GM12878 (cell line): ENCODE measurements at regions not wholly inside any gene's neighbourhood (a gene's known extent, or its start where the extent isn't known, plus 50 kb on each side); places are given as distances from the start of the nearest gene placed in this dataset.

Source experiments
- ATAC-seq: fragments of 200-7000 bp; cut with Tn5 transposase; 3 replicates; pipeline ENCODE4 v1.9.1; 2020; ENCODE audit warnings: mild to moderate bottlenecking, moderate library complexity
- BruUV-seq: library from RNA; stranded (reverse); fragments of 400-500 nt; replicated peaks from 2 replicates; lab custom pipeline; 2021; lab: Mats Ljungman, UMichigan
- CTCF ChIA-PET: fragments of 300-600 bp; sonication (Branson Sonifier 250); formaldehyde crosslinking; extraction: SDS; loops from one replicate; lab custom pipeline; 2021; ENCODE audit warnings: inconsistent platforms; lab: Yijun Ruan, JAX
- POLR2A ChIA-PET: fragments of 350-600 bp; formaldehyde crosslinking; extraction: SDS; loops from one replicate; lab custom pipeline; 2021; ENCODE audit warnings: inconsistent platforms; lab: Charles Lee
- RAD21 ChIA-PET: fragments of 300-600 bp; sonication (Branson Sonifier 250); formaldehyde crosslinking; loops from one replicate; lab custom pipeline; 2023; ENCODE audit warnings: antibody characterized with exemption; ENCODE audit not compliant: unreplicated experiment; lab: Charles Lee
- SMC1A ChIA-PET: fragments of 300-600 bp; sonication (Branson Sonifier 250); formaldehyde crosslinking; loops from one replicate; lab custom pipeline; 2023; ENCODE audit not compliant: unreplicated experiment, uncharacterized antibody; lab: Charles Lee
- DNase-seq: peaks from one replicate; pipeline ENCODE4 v3.0.0-alpha.2; 2011; ENCODE audit warnings: low read depth, low spot score
- FAIRE-seq: peaks from 3 replicates; lab custom pipeline; 2011; peaks lifted over from hg19 to GRCh38; lab: Jason Lieb, UNC
- H2AFZ ChIP-seq: 2 replicates; pipeline ENCODE4 v1.6.0; 2011; ENCODE audit warnings: low read depth, low read length, control low read depth; ENCODE audit not compliant: control insufficient read depth
- H3K27ac ChIP-seq: 2 replicates; pipeline ENCODE4 v1.5.1; 2011; ENCODE audit warnings: control low read depth; ENCODE audit not compliant: control insufficient read depth, insufficient read depth
- H3K27me3 ChIP-seq, 2 experiments: replicated peaks in 1 of 2; 2 replicates each; pipeline versions ENCODE4 v1.6.0 to v1.6.1; 2011; ENCODE audit warnings: low read length in 1 of 2; ENCODE audit not compliant: control insufficient read depth in 2 of 2, insufficient read depth in 2 of 2
- H3K36me3 ChIP-seq, 2 experiments: 2 replicates each; pipeline ENCODE4 v1.5.1; 2011; ENCODE audit warnings: low read length in 1 of 2; ENCODE audit not compliant: control insufficient read depth in 2 of 2, insufficient read depth in 2 of 2
- H3K4me1 ChIP-seq: 2 replicates; pipeline ENCODE4 v1.6.1; 2011; ENCODE audit warnings: mild to moderate bottlenecking, low read length, moderate library complexity, mixed read lengths; ENCODE audit not compliant: control insufficient read depth, insufficient read depth
- H3K4me2 ChIP-seq: 2 replicates; pipeline ENCODE4 v1.6.0; 2011; ENCODE audit warnings: control low read depth; ENCODE audit not compliant: control insufficient read depth, insufficient read depth
- H3K4me3 ChIP-seq: fragments of 200-600 bp; sonication (generic); 2 replicates; pipeline ENCODE4 v1.5.1; 2016
- H3K79me2 ChIP-seq: 2 replicates; pipeline ENCODE4 v1.6.0; 2011; ENCODE audit warnings: low read length; ENCODE audit not compliant: control insufficient read depth, insufficient read depth
- H3K9ac ChIP-seq: 2 replicates; pipeline ENCODE4 v1.8.0; 2011; ENCODE audit warnings: low read length, control low read depth, mixed read lengths; ENCODE audit not compliant: control insufficient read depth, insufficient read depth
- H3K9me3 ChIP-seq: replicated peaks from 3 replicates; pipeline ENCODE4 v1.5.1; 2011; ENCODE audit warnings: mild to moderate bottlenecking, low read length; ENCODE audit not compliant: control insufficient read depth, insufficient read depth
- H4K20me1 ChIP-seq: 2 replicates; pipeline ENCODE4 v1.6.0; 2011; ENCODE audit not compliant: control insufficient read depth, insufficient read depth
- ATF2 ChIP-seq: IDR thresholded peaks from 2 replicates; pipeline ENCODE4 v1.6.1; 2012; ENCODE audit warnings: low read length, inconsistent platforms
- JUND ChIP-seq: IDR thresholded peaks from 2 replicates; pipeline ENCODE4 v1.6.1; 2012; ENCODE audit warnings: low read depth, mild to moderate bottlenecking, low read length, improper control_type of control experiment, moderate library complexity
- SPI1 ChIP-seq: IDR thresholded peaks from 2 replicates; pipeline ENCODE4 v1.6.1; 2011; ENCODE audit warnings: low read depth, mild to moderate bottlenecking, low read length, moderate library complexity, borderline replicate concordance; ENCODE audit not compliant: insufficient read depth
- STAT1 ChIP-seq: fragments of 450-650 bp; conservative IDR thresholded peaks from 2 replicates; pipeline ENCODE4 v1.6.1; 2014; ENCODE audit warnings: antibody characterized with exemption, mild to moderate bottlenecking
- ZBTB11 ChIP-seq: fragments of 450-650 bp; formaldehyde crosslinking; IDR thresholded peaks from 2 replicates; pipeline ENCODE4 v1.5.0; 2022; ENCODE audit warnings: mild to moderate bottlenecking, missing genetic modification characterization
- ZZZ3 ChIP-seq: IDR thresholded peaks from 2 replicates; pipeline ENCODE4 v1.6.1; 2011; ENCODE audit warnings: low read depth; ENCODE audit not compliant: control insufficient read depth, insufficient read length
- WGBS: methylation state at CpG from one replicate; pipeline ENCODE4 v1.1.6; 2016; ENCODE audit warnings: low lambda C conversion rate; ENCODE audit not compliant: insufficient replicate concordance, insufficient coverage; ENCODE audit errors: missing lambda C conversion rate; 5-methylcytosine and 5-hydroxymethylcytosine counted together
- in situ Hi-C: fragments of 300-500 bp; cut with MboI; formaldehyde crosslinking; loops from 9 replicates; pipeline ENCODE4 v1.14.3; 2018; ENCODE audit warnings: mixed read lengths
- intact Hi-C: fragments of 100-400 bp; cut with micrococcal nuclease; formaldehyde crosslinking; loops from one replicate; pipeline ENCODE4 v1.14.2; 2022; ENCODE audit not compliant: unreplicated experiment

GRCh38 chr6:6484681-6485080, 103.8 kb upstream of the LY86 start:
- ChIA-PET SMC1A (no interaction called here), CTCF (interaction anchor here (0.7 kb wide), 1 partner anchor 9 kb away, joined by 3 read pairs; no protein-coding TSS in a partner anchor), POLR2A (no interaction called here), RAD21 (no interaction called here)
- H3K4me1 ChIP-seq, result no peaks in the 10 kb centered on the region
- WGBS, result 84% methylated on average over 4 of the region's 4 CpGs
- intact Hi-C loops, result no loop called here
- no peak for DNase-seq
- H3K4me2 ChIP-seq, result no peak overlapping the region
- no peak overlapping the region for H3K9ac ChIP-seq
- no peaks in the 10 kb centered on the region for H3K79me2 ChIP-seq
- no peak overlapping the region for H3K27ac ChIP-seq
- no peaks in the 10 kb centered on the region for H3K27me3 ChIP-seq
- FAIRE-seq, result no peak
- H4K20me1 ChIP-seq, result no peaks in the 10 kb centered on the region
- no peak overlapping the region for H3K4me3 ChIP-seq
- no peaks in the 10 kb centered on the region; a peak in 1 of 4 replicates for H3K36me3 ChIP-seq
- in situ Hi-C loops, result no loop called here
- TF ChIP-seq ATF2, result no peak
- TF ChIP-seq ZZZ3, result no peak
- no peak for TF ChIP-seq JUND
- TF ChIP-seq STAT1, result no peak
- TF ChIP-seq SPI1, result no peak
- no peak for TF ChIP-seq ZBTB11 (CRISPR knock-in tag)
- no TSS peak for BruUV-seq
- H2AFZ ChIP-seq, result no peak overlapping the region
- no peaks in the 10 kb centered on the region; the same call in 2 of the 3 replicates for H3K9me3 ChIP-seq
- no peak for ATAC-seq
